Natural killer cell (primary cell): ENCODE measurements at regions not wholly inside any gene's neighbourhood (a gene's known extent, or its start where the extent isn't known, plus 50 kb on each side); places are given as distances from the start of the nearest gene placed in this dataset.

Experiments
- ATAC-seq, 3 donors: fragments of 150-1000 bp in 2 of 3; fragments of 200-7000 bp in 1 of 3; cut with Tn5 transposase; 1 replicate in 1 of 3; 2 replicates in 2 of 3; pipeline ENCODE4 v1.10.0; 2021; ENCODE audit warnings: mild to moderate bottlenecking in 2 of 3, moderate library complexity in 2 of 3
- DNase-seq, 2 donors: peaks; one replicate each; pipeline versions ENCODE4 v3.0.0 to v3.0.0-alpha.2; 2013 to 2021; ENCODE audit warnings: mixed read lengths in 1 of 2
- H3K27ac ChIP-seq: one replicate; pipeline ENCODE4 v1.5.1; 2013; ENCODE audit warnings: mild to moderate bottlenecking, low read length
- H3K27me3 ChIP-seq: one replicate; pipeline ENCODE4 v1.6.1; 2013; ENCODE audit warnings: low read length; ENCODE audit not compliant: control insufficient read depth, insufficient read depth
- H3K36me3 ChIP-seq: one replicate; pipeline ENCODE4 v1.6.1; 2013; ENCODE audit warnings: low read length; ENCODE audit not compliant: control insufficient read depth, insufficient read depth
- H3K4me1 ChIP-seq: one replicate; pipeline ENCODE4 v1.6.1; 2013; ENCODE audit warnings: low read length; ENCODE audit not compliant: control insufficient read depth, insufficient read depth
- H3K4me3 ChIP-seq: one replicate; pipeline ENCODE4 v1.5.1; 2013; ENCODE audit warnings: low read length
- H3K9me3 ChIP-seq: one replicate; pipeline ENCODE4 v1.6.1; 2013; ENCODE audit warnings: low read length; ENCODE audit not compliant: control insufficient read depth, insufficient read depth
- H3K27ac Mint-ChIP-seq, 2 donors: one replicate each; pipeline ENCODE4 v1.8.0; 2022; ENCODE audit warnings: mild to moderate bottlenecking in 2 of 2, mixed read lengths in 2 of 2, moderate library complexity in 1 of 2
- H3K27me3 Mint-ChIP-seq, 2 donors: one replicate each; pipeline ENCODE4 v1.8.0; 2022; ENCODE audit warnings: low read depth in 2 of 2, mixed read lengths in 2 of 2
- H3K36me3 Mint-ChIP-seq: one replicate; pipeline ENCODE4 v1.8.0; 2022; ENCODE audit warnings: mixed read lengths
- H3K4me1 Mint-ChIP-seq, 2 donors: one replicate each; pipeline ENCODE4 v1.8.0; 2022; ENCODE audit warnings: mixed read lengths in 2 of 2
- H3K4me3 Mint-ChIP-seq: one replicate; pipeline ENCODE4 v1.8.0; 2022; ENCODE audit warnings: mild to moderate bottlenecking, moderate library complexity, mixed read lengths
- H3K9me3 Mint-ChIP-seq, 2 donors: one replicate each; pipeline ENCODE4 v1.8.0; 2022; ENCODE audit warnings: mixed read lengths in 2 of 2
- CTCF ChIP-seq: fragments of 200-600 bp; IDR thresholded peaks from one replicate; pipeline ENCODE4 v1.8.0; 2022; ENCODE audit warnings: antibody characterized with exemption
- WGBS: methylation state at CpG from one replicate; pipeline ENCODE4 v1.1.7; 2013; ENCODE audit warnings: missing lambda C conversion rate; ENCODE audit not compliant: insufficient coverage; 5-methylcytosine and 5-hydroxymethylcytosine counted together
- intact Hi-C: fragments of 100-400 bp; cut with micrococcal nuclease; formaldehyde crosslinking; loops from one replicate; pipeline ENCODE4 v1.14.2; 2022

- Histone ChIP-seq H3K27me3 (peaks cover 4% of the 10 kb centered on the region), H3K4me3 (no peak overlapping the region), H3K9me3 (no peaks in the 10 kb centered on the region), H3K4me1 (no peaks in the 10 kb centered on the region), H3K27ac (no peak overlapping the region), H3K36me3 (no peaks in the 10 kb centered on the region)
- Mint-ChIP-seq H3K4me1 (no peaks in the 10 kb centered on the region), H3K36me3 (no peaks in the 10 kb centered on the region), H3K4me3 (no peak overlapping the region), H3K27ac (no peak overlapping the region), H3K9me3 (no peaks in the 10 kb centered on the region), H3K27me3 (peaks cover 0 to 21% of the 10 kb centered on the region in 2 donors)
- DNase-seq (no peak), ATAC-seq (no peak)
- WGBS, result 86% methylated on average over 7 of the region's 8 CpGs
- TF ChIP-seq CTCF, result no peak
- intact Hi-C loops, result no loop called here
Observed at GRCh38 chr5:174799121-174799520, 74.7 kb downstream of the MSX2 start.

GRCh38 chr5:174798551-174798951 lies 74.2 kb downstream of the MSX2 start:
- peaks cover 6% of the 10 kb centered on the region for H3K27me3 ChIP-seq
- H3K27ac ChIP-seq, result no peak overlapping the region
- DNase-seq, result no peak
- Mint-ChIP-seq H3K4me1 (no peaks in the 10 kb centered on the region), H3K4me3 (no peak overlapping the region), H3K27me3 (peaks cover 4 to 21% of the 10 kb centered on the region in 2 donors), H3K36me3 (no peaks in the 10 kb centered on the region), H3K9me3 (no peaks in the 10 kb centered on the region), H3K27ac (no peak overlapping the region)
- no peaks in the 10 kb centered on the region for H3K4me1 ChIP-seq
- ATAC-seq, result no peak
- TF ChIP-seq CTCF, result no peak
- intact Hi-C loops, result no loop called here
- no peak overlapping the region for H3K4me3 ChIP-seq
- H3K36me3 ChIP-seq, result no peaks in the 10 kb centered on the region
- WGBS, result 49% methylated on average over 7 of the region's 7 CpGs
- H3K9me3 ChIP-seq, result no peaks in the 10 kb centered on the region

- no peaks in the 10 kb centered on the region for H3K4me1 Mint-ChIP-seq
- ATAC-seq (no peak), DNase-seq (no peak)
- no peak overlapping the region for H3K4me3 ChIP-seq
- no peaks in the 10 kb centered on the region for H3K4me1 ChIP-seq
- H3K27ac ChIP-seq, result no peak overlapping the region
- no peak overlapping the region for H3K4me3 Mint-ChIP-seq
- no peaks in the 10 kb centered on the region for H3K9me3 Mint-ChIP-seq
- TF ChIP-seq CTCF, result no peak
- no peaks in the 10 kb centered on the region for H3K9me3 ChIP-seq
- H3K27ac Mint-ChIP-seq, result no peak overlapping the region
- peaks cover 6% of the 10 kb centered on the region for H3K27me3 ChIP-seq
- H3K36me3 Mint-ChIP-seq, result no peaks in the 10 kb centered on the region
- WGBS, result 82% methylated on average over 7 of the region's 7 CpGs
- H3K36me3 ChIP-seq, result no peaks in the 10 kb centered on the region
- intact Hi-C loops, result no loop called here
- H3K27me3 Mint-ChIP-seq, result peaks cover 13 to 31% of the 10 kb centered on the region in 2 donors
Observed at GRCh38 chr5:174796711-174797192, 72.4 kb downstream of the MSX2 start.

- no peak overlapping the region for H3K27ac Mint-ChIP-seq
- H3K27me3 Mint-ChIP-seq, result peaks cover 13 to 31% of the 10 kb centered on the region in 2 donors
- no peaks in the 10 kb centered on the region for H3K9me3 ChIP-seq
- TF ChIP-seq CTCF, result no peak
- H3K4me1 Mint-ChIP-seq, result no peaks in the 10 kb centered on the region
- H3K4me3 ChIP-seq, result no peak overlapping the region
- no peaks in the 10 kb centered on the region for H3K9me3 Mint-ChIP-seq
- no peaks in the 10 kb centered on the region for H3K4me1 ChIP-seq
- DNase-seq, result no peak
- no peak overlapping the region for H3K27ac ChIP-seq
- H3K36me3 ChIP-seq, result no peaks in the 10 kb centered on the region
- no peak for ATAC-seq
- H3K4me3 Mint-ChIP-seq, result no peak overlapping the region
- WGBS, result 58% methylated on average over 11 of the region's 11 CpGs
- intact Hi-C loops, result no loop called here
- peaks cover 6% of the 10 kb centered on the region for H3K27me3 ChIP-seq
- no peaks in the 10 kb centered on the region for H3K36me3 Mint-ChIP-seq
Observed at GRCh38 chr5:174794931-174795672, 70.7 kb downstream of the MSX2 start.
